ENCODE measurements at regions not wholly inside any gene's neighbourhood (a gene's known extent, or its start where the extent isn't known, plus 50 kb on each side); places are given as distances from the start of the nearest gene placed in this dataset.

DNA sequence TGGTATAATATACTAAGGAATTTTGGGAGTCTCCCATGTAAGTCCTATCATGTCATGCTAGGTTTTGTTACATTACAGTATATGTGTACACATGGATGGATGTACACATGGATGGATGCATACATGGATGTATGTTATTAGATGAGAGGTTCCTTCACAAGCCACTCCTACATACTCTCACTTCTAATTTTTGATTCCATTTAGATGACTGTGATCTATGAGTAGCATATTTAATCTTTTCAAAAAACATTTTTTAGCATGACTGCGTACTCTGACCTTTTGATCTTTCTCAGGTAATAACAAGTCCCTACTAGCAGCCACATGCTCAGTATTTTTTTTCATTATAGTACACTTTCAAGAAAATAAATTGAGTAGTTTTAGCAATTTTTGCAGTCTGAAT is 441.8 kb downstream of the SLITRK1 start:
- no peak for TF ChIP-seq POLR2A (IDR thresholded peaks at IDR 0.05)
- TF ChIP-seq, protein P1, sequence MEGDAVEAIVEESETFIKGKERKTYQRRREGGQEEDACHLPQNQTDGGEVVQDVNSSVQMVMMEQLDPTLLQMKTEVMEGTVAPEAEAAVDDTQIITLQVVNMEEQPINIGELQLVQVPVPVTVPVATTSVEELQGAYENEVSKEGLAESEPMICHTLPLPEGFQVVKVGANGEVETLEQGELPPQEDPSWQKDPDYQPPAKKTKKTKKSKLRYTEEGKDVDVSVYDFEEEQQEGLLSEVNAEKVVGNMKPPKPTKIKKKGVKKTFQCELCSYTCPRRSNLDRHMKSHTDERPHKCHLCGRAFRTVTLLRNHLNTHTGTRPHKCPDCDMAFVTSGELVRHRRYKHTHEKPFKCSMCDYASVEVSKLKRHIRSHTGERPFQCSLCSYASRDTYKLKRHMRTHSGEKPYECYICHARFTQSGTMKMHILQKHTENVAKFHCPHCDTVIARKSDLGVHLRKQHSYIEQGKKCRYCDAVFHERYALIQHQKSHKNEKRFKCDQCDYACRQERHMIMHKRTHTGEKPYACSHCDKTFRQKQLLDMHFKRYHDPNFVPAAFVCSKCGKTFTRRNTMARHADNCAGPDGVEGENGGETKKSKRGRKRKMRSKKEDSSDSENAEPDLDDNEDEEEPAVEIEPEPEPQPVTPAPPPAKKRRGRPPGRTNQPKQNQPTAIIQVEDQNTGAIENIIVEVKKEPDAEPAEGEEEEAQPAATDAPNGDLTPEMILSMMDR (IDR thresholded peaks at IDR 0.05) = no peak
